ENCODE measurements at regions not wholly inside any gene's neighbourhood (a gene's known extent, or its start where the extent isn't known, plus 50 kb on each side); places are given as distances from the start of the nearest gene placed in this dataset.

- DNase-seq (ENCODE audit: low read depth) = no peak
Measured at GRCh38 chr20:62581806-62582205, 60.5 kb upstream of the SLCO4A1 start.

- peak; percentile 18 for DNase-seq (ENCODE audit: low read depth)
Measured at GRCh38 chr20:62583424-62583920, 58.8 kb upstream of the SLCO4A1 start.

DNA sequence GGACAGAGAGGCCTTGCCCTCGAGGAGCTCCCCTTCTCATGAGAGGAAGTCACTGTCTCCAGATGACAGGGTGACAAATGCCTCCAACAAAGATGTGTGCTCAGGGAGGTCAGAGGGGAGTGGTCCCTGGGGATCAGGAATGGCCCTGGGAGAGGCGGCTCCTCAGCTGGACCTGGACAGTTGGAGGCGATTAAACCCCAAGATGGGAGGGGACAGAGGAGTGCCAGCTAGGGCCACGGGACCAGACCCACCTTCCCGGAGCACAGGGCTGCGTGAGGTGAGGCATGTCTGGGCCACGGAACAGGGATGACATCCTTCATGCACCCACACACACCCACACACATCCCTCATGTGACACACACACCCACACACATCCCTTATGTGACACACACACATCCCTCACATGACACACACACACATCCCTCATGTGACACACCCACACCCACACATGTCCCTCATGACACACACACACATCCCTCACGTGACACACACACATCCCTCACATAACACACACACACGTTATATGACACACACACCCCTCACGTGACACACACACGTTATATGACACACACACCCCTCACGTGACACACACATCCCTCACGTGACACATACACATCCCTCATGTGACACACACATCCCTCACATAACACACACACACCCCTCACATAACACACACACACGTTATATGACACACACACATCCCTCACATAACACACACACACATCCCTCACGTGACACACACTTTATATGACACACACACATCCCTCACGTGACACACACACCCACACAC lies 57.4 kb upstream of the SLCO4A1 start:
- no peak for DNase-seq (ENCODE audit: low read depth)

DNA sequence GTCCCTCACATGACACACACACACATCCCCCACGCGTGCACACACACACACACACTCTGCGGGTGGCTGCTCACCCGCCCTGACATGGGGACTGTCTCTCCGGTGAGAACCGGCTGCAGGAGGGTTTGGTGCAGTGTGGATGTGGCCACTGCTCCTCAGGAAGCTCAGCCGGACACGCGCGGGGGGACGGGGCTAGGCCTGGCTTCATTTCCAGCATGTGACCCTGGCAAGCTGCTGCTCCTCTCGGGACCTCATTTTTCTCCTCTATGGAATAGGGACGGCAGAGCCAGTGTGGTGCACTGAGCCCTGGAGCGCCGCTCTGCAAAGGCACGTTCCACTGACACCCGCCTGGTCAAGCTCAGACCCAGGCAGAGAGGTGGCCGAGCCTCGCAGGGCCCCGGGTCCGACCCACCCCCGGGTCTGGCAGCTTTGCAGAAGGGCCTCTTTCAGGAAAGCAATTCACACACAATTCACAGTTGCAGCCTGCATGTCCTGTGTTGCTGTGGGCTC lies 56.8 kb upstream of the SLCO4A1 start:
- no peak for DNase-seq (ENCODE audit: low read depth)

DNA sequence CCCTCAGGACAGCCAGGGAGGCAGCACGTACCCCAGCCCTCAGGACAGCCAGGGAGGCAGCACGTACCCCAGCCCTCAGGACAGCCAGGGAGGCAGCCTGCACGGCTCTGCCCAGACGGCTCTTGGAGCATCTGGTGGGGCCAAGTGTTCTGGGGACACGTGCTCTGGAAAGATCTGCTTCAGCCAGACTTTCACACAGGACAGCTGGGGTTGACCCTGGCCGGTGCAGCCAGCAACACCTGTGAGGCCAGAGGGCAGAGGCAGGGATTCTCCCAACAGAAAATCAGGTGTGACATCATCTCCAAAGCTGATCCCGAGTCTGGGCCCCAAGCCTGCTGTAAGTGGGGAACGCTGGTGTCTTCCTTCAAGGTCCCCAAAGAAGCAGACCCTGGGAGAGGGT lies 55.5 kb upstream of the SLCO4A1 start:
- no peak for DNase-seq (ENCODE audit: low read depth)

GRCh38 chr20:62587757-62588402 lies 54.4 kb upstream of the SLCO4A1 start:
- peak; percentile 43 for DNase-seq (ENCODE audit: low read depth)

DNA sequence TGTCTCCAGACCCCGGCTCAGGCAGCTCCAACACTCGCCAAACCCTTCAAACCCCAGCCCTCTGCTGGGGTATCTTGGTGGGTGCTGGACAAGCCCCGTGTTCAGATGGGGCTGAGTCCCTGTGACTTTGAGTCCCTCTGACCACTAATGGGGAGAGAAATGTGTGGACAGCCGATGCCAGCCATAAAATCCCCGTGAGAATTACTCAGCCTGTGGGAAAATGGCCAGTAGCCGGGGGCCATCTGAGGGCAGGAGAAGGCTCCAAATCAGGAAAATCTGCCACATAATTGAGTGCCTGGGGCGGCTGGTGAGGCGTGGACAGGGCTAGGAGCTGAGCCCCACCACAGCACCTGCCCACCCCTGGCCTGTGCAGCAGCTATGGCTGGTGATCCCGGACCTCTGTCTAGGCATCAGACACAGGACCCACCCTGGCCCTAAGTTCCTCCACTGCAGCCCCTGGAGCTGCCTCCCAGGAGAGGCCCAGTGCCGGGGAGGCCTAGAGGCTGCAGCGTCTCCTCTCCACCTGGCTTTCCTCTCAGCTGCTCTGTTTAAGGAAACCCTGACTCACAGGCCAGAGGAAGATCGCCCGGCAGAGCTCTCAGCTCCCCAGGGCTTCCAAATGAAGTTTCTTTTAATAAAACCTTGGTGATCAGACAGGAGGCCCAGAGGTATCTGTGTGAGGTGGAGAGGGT lies 53.7 kb upstream of the SLCO4A1 start:
- DNase-seq (ENCODE audit: low read depth) = peak; percentile 24

DNA sequence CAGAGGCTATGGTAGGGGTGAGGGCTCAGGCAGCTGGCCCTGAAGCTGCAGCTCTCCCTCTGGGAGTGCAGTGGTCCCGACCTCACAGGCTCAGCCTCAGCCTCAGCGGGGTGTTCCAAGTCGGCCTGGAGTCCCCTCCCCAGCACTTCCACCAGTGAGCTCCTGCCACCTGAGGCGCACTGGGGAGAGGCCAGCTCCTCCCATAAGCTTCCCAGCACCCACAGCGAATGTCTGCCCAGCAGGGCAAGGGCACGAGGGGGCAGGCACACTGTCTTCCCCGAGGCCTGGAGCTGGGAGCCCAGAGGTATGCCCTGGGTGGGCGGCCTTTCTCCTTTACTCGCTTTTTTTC lies 53.2 kb upstream of the SLCO4A1 start:
- DNase-seq (ENCODE audit: low read depth) = no peak

- DNase-seq (ENCODE audit: low read depth) = no peak
Measured at GRCh38 chr20:62589720-62590119, 52.6 kb upstream of the SLCO4A1 start.

DNA sequence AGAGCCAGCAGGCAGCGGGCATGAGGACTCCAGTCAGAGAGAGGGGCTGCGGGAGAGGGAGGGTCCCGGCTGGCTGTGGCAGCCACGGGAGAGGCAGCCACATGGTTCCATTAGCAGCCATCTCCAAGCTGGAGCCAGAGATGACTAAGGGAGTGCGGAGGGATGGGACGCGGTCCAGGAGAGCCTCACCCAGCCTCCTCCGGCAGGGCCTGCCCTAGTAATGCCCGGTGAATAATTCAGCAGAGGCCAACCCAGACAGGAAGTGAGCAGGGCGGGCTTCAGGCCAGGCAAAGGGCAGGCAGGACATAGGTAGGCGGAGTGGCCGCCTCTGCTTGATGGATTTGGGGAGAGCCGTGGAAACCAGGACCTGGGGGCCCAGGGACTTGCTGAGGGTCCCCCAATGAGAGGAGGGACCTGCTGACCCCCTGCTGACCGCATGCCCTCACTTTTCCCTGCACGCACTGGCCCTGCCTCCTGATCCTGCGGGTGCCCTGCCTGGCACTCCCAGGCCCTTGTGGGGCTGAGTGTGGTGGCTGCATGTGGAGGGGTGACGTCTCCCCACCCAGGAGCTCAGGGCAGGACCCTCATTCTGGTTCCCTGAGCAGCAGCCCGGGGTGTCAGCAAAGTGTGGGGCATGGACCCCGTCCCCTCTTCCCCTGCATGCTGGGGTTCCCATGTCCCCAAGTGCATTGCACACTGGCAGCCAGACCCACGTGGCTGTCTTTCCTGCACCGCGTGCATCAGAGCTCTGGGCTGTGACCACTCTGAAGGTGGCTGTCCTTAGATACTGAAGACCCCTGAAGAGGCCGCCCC lies 51.8 kb upstream of the SLCO4A1 start:
- peak; percentile 71 for DNase-seq (ENCODE audit: low read depth)

DNA sequence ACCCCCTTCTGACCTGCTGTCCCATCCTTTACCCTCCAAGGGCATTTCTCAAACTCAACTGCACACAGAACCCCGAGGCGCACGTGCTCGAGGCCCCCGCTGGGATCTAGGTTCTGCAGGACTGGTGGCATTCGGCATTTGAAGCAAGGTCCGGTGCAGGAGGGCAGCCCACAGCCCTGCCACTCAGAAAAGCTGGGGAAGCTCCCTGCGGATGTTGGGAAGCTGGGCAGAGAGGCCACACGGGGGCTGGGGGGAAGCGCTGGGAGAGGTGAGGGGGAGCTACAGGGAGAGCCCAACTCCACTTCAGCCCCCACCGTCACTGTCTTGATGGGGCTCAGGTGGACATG lies 51.2 kb upstream of the SLCO4A1 start:
- DNase-seq (ENCODE audit: low read depth) = no peak

DNA sequence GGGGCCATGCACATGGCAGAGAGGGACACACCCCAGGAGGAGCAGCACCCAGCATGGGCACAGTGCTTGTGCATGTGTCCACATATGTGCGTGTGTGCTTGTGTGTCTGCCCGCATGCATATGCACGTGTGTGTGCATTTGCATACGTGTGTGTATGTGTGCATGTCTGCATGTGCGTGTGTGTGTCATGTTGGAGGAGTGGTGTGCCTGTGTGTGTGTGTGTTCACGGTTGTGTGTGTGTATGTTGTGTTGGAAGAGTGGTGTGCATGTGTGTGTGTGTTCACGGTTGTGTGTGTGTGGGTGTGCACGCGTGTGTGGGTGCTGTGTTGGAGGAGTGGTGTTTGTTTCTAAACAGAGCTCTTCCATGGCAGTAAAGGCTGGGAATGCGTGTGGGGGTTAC lies 50.7 kb upstream of the SLCO4A1 start:
- no peak for DNase-seq (ENCODE audit: low read depth)

All from EH (cell line).